OCI-LY7 (cell line): ENCODE measurements at regions not wholly inside any gene's neighbourhood (a gene's known extent, or its start where the extent isn't known, plus 50 kb on each side); places are given as distances from the start of the nearest gene placed in this dataset.

Experiments used
- EZH2phosphoT487 ChIP-seq: fragments of 200-600 bp; sonication (generic); IDR thresholded peaks from 2 replicates; pipeline ENCODE4 v1.6.1; 2018; ENCODE audit warnings: low read depth, borderline replicate concordance, mild to moderate bottlenecking, mixed run types, antibody characterized with exemption, low read length, moderate library complexity, mixed read lengths
- TF ChIP-seq, protein P1 (sequence below): fragments of 200-600 bp; sonication (generic); conservative IDR thresholded peaks from 2 replicates; pipeline ENCODE4 v1.5.1; 2014; ENCODE audit warnings: mild to moderate bottlenecking, antibody characterized with exemption, low read length, moderate library complexity, mixed read lengths

DNA sequence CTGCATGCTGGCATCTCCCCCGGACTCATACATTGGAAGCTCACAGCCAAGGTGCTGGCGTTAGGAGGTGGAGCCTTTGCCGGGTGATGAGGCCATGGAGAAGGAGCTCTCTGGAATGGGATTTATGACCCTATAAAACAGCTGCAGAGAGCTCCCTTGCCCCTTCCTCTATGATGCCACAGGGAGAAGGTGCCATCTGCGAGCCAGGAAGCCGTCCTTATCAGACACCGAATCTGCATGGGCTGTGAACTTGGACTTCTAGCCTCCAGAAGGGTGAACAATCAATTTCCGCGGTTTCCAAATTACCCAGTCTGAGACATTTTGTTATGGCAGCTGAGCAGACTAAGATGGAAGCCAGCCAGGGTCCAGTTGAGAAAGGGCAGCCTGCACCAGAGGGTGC lies 381.2 kb upstream of the IRX1 start:
- no peak for TF ChIP-seq EZH2phosphoT487
- TF ChIP-seq, protein P1, sequence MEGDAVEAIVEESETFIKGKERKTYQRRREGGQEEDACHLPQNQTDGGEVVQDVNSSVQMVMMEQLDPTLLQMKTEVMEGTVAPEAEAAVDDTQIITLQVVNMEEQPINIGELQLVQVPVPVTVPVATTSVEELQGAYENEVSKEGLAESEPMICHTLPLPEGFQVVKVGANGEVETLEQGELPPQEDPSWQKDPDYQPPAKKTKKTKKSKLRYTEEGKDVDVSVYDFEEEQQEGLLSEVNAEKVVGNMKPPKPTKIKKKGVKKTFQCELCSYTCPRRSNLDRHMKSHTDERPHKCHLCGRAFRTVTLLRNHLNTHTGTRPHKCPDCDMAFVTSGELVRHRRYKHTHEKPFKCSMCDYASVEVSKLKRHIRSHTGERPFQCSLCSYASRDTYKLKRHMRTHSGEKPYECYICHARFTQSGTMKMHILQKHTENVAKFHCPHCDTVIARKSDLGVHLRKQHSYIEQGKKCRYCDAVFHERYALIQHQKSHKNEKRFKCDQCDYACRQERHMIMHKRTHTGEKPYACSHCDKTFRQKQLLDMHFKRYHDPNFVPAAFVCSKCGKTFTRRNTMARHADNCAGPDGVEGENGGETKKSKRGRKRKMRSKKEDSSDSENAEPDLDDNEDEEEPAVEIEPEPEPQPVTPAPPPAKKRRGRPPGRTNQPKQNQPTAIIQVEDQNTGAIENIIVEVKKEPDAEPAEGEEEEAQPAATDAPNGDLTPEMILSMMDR = no peak
